ENCODE measurements at regions not wholly inside any gene's neighbourhood (a gene's known extent, or its start where the extent isn't known, plus 50 kb on each side); places are given as distances from the start of the nearest gene placed in this dataset.
"Not testable (repeated sequence)": the region's sequence is repeated elsewhere in the genome, so short reads cannot be mapped to it uniquely, and the experiment has no call there.

DNA sequence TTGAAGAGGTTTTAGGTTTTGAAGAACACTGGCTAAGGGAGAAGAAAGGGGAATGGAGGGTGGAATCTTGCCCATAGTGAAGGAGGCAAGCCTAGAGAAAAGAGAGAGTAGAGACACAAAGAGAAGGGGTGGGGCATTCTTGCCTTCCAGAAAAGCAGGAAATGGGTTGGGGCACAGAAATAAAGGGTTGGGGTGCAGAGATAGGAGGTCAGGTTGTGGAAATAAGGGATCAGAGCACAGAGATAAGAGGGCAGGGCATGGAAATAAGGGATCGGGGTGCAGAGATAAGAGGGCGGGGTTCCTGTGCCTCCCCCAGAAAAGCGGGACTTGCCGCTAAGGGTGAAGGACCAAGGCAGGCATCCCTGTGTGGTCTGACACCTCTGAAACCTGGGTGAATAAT lies 69.9 kb downstream of the ALG1L2 start:
- not testable (repeated sequence) for H3K4me3 Mint-ChIP-seq; DNase-seq (ENCODE audit: low spot score in 2 of 2); H3K36me3 Mint-ChIP-seq; ATAC-seq; H3K27ac Mint-ChIP-seq; H3K9me3 Mint-ChIP-seq
- H3K4me1 Mint-ChIP-seq = peaks cover 12% of the 10 kb centered on the region

DNA sequence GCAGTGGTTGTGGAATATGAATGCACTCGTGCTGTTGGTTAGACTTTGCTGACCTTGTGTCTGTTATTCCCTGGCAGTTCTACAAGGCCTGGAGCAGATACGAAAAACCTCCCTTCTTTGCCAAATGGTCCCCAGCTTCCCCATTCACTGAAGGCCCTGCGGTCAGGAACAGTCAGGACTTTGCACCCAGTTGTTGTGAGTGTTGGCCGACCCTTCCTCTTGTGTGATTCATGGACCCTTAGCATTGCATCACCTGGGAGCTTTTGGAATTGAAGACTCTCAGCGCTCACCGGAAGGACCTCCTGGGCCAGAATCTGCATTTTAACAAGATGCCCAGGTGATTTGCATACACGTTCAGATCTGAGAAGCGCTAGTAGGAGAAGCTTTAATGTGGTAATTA lies 71.6 kb downstream of the ALG1L2 start:
- H3K4me1 Mint-ChIP-seq = peaks cover 12% of the 10 kb centered on the region
- not testable (repeated sequence) for DNase-seq (ENCODE audit: low spot score in 2 of 2); H3K36me3 Mint-ChIP-seq; H3K4me3 Mint-ChIP-seq; H3K9me3 Mint-ChIP-seq; H3K27ac Mint-ChIP-seq; ATAC-seq

DNA sequence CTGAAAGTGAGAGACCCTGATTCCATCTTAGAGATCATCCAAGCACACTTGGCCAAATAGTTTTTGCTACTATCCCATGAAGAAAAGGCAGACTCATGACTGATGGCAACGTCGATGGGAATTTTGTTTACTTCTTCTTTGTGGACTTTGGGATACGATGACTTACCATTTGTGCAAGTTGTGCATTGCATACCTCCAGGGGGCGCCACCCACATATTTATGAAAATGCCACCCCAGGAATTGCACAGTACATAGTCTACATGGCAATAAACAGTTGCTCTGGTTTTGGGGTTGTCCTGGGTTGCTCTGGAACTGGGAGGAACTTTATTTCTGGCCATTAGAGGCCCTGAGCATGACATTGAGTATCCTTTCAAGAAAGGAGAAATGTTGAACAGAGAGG lies 73.8 kb downstream of the ALG1L2 start:
- not testable (repeated sequence) for H3K27ac Mint-ChIP-seq; H3K9me3 Mint-ChIP-seq; H3K4me1 Mint-ChIP-seq; H3K36me3 Mint-ChIP-seq; DNase-seq (ENCODE audit: low spot score in 2 of 2); ATAC-seq; H3K4me3 Mint-ChIP-seq

DNA sequence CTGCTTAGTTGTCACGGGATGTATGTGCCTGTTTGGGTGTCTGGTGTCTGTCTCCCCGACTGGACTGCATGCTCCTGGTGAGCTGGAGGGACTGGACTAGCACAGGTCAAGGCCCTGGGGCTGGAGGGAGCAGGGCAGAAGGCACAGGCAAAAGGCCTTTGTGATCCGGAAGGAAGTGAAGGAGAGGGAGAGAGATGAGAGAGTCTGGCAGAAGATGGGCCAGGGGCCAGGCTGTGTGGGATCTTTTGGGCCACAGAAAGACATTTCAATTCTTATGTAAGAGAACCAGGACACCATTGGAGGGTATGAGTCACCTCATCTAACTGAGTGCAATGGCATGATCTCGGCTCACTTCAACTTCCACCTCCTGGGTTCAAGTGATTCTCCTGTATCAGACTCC lies 85.2 kb downstream of the ALG1L2 start:
- H3K4me1 Mint-ChIP-seq; ATAC-seq; H3K4me3 Mint-ChIP-seq; H3K36me3 Mint-ChIP-seq; DNase-seq (ENCODE audit: low spot score in 2 of 2); H3K9me3 Mint-ChIP-seq; H3K27ac Mint-ChIP-seq: not testable (repeated sequence)

DNA sequence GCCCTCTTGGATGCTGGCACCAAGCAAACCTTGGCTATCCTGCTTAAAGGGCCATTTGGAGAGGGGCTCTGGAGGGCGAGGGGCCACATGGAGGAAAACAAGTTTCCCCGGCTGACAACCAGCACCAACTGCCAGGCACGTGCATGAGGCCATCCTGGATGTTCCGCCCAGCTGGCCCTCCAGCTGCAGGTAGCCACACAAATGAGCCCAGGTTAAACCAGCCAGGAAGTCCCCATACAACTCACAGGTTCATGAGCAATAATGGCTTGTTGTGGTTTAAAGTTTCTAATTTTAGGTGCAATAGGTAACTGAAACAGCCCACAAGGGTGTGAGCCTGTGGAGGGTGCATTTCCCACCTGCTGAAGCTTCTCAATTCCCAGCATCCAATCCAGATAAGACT lies 93.6 kb downstream of the ALG1L2 start:
- not testable (repeated sequence) for H3K9me3 Mint-ChIP-seq; H3K27ac Mint-ChIP-seq; H3K36me3 Mint-ChIP-seq; ATAC-seq; DNase-seq (ENCODE audit: low spot score in 2 of 2); H3K4me3 Mint-ChIP-seq
- peaks cover 24% of the 10 kb centered on the region for H3K4me1 Mint-ChIP-seq

DNA sequence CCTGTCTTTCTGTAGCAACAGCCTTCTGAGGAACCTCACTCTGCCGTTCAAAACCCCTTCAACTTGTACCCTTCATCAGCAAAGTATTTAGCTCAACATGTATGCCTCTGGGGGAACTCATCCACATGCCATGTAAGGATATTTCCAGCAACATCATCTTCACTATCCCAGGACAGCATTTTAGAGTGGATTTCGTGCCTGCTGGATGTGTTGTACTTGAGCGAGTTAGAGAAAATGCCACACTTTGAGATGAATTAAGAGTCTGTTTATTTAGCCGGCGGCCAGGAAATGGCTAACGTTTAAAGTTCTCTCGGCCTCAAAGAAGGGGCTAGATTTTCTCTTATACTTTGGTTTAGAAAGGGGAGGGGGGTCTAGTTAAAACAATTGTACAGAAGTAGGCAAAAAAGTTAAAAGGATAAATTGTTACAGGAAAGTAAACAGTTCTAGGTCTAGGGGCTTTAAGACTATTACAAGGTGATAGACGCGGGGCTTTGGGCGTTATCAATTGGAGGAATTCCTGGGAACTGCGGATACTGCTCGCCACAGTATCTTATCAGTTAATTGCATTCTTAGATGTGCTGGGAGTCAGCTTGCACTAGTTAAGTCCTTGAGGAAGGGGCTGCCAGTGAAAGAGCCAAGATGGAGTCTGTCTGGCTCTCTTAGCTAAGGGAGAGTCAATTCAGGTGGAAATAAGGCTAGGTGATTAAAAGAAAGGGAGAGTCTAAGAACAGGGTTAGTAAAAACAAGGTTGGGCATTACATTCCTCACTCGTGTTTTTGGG lies 95.0 kb downstream of the ALG1L2 start:
- H3K27ac Mint-ChIP-seq; H3K36me3 Mint-ChIP-seq; ATAC-seq; H3K4me3 Mint-ChIP-seq; DNase-seq (ENCODE audit: low spot score in 2 of 2); H3K9me3 Mint-ChIP-seq: not testable (repeated sequence)
- peaks cover 24% of the 10 kb centered on the region for H3K4me1 Mint-ChIP-seq

DNA sequence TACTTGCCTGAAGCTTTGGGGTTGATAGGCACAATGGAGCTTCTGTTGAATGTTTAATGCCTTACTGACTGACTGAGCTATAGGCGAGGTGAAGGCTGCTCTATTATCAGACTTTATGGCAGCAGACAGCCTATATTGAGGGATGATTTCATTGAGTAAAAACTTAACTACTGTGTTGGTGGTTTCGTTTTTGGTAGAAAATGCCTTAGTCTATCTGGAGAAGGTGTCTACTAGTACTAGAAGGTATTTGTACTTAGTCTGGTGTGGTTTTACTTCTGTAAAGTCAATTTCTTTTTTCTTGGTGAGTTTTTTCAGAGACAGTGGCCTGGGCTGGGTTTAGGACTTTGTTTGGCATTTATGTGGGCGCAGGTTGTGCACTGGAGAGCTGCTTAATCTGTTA lies 97.2 kb downstream of the ALG1L2 start:
- Mint-ChIP-seq H3K4me1 (peaks cover 24% of the 10 kb centered on the region), H3K4me3 (peak overlapping the region; percentile 70), H3K27ac (peak overlapping the region; percentile 84)
- not testable (repeated sequence) for H3K36me3 Mint-ChIP-seq, ATAC-seq, H3K9me3 Mint-ChIP-seq
- peak in 1 of 2 donors; percentile 47 for DNase-seq (ENCODE audit: low spot score in 2 of 2)

DNA sequence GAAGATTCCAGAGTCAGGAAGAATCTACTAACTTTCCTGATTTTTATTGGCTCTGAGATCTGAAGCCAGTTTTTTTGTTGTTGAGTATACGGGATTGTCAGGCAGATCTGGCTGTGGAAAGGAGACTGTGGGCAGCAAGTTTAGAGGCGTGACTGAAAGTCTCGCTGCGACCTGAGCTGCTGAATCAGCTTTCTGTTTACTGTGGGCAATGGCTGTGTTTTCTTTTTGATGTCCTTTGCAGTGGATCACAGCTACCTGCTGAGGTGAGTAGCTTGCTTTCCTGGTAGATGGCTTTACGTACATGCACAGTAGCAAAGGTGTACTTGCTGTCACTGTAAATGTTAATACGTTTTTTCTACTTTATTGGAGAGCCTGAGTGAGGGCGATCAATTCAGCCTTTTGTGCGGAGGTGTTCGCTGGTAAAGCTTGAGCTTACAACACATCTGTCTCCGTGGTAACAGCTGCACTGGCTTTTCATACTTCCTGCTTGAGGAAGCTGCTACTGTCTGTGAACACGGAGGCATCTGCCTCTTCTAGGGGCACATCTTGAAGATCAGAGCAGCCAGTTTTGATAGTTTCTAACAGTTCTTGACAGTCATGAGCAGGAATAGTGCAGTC lies 97.8 kb downstream of the ALG1L2 start:
- H3K36me3 Mint-ChIP-seq, ATAC-seq, H3K9me3 Mint-ChIP-seq: not testable (repeated sequence)
- DNase-seq (ENCODE audit: low spot score in 2 of 2) = peak; percentile 7 to 71
- H3K4me1 Mint-ChIP-seq = peaks cover 24% of the 10 kb centered on the region
- peak overlapping the region; percentile 84 for H3K27ac Mint-ChIP-seq
- peak overlapping the region; percentile 70 for H3K4me3 Mint-ChIP-seq

DNA sequence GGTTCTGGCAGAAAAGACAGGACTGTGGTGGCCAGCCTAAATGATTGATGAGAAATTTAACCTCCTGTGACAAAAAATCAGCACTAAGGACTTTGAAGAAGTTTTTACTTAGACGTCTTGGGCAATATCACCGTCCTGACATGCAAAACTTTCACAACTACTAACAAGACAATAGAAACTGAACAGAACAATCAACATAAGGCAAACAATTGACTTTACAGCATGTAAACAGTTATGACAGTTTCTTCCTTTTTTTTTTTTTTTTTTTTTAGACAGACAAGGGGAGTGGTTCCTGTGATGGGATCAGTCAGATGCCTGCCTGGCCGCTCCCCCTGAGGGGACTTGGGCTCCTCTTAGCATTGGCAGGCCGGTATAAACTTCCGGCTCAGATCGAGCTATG lies 100.8 kb downstream of the ALG1L2 start:
- not testable (repeated sequence) for H3K4me3 Mint-ChIP-seq; H3K9me3 Mint-ChIP-seq; ATAC-seq; H3K36me3 Mint-ChIP-seq; H3K27ac Mint-ChIP-seq; DNase-seq (ENCODE audit: low spot score in 2 of 2)
- peaks cover 24% of the 10 kb centered on the region for H3K4me1 Mint-ChIP-seq

DNA sequence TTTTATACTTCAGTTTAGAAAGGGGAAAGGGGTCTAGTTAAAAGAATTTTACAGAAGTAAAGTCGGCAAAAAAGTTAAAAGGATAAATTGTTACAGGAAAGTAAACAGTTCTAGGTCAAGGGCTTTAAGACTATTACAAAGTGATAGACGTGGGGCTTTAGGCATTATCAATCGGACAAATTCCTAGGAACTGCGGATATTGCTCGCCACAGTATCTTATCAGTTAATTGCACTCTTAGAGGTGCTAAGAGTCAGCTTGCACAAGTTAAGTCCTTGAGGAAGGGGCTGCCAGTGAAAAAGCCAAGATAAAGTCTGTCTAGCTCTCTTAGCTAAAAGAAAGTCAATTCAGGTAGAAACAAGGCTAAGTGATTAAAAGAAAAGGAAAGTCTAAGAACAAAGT lies 102.1 kb downstream of the ALG1L2 start:
- H3K4me3 Mint-ChIP-seq; H3K36me3 Mint-ChIP-seq; DNase-seq (ENCODE audit: low spot score in 2 of 2); H3K9me3 Mint-ChIP-seq; ATAC-seq: not testable (repeated sequence)
- Mint-ChIP-seq H3K27ac (peak overlapping the region; percentile 37), H3K4me1 (peaks cover 15% of the 10 kb centered on the region)

DNA sequence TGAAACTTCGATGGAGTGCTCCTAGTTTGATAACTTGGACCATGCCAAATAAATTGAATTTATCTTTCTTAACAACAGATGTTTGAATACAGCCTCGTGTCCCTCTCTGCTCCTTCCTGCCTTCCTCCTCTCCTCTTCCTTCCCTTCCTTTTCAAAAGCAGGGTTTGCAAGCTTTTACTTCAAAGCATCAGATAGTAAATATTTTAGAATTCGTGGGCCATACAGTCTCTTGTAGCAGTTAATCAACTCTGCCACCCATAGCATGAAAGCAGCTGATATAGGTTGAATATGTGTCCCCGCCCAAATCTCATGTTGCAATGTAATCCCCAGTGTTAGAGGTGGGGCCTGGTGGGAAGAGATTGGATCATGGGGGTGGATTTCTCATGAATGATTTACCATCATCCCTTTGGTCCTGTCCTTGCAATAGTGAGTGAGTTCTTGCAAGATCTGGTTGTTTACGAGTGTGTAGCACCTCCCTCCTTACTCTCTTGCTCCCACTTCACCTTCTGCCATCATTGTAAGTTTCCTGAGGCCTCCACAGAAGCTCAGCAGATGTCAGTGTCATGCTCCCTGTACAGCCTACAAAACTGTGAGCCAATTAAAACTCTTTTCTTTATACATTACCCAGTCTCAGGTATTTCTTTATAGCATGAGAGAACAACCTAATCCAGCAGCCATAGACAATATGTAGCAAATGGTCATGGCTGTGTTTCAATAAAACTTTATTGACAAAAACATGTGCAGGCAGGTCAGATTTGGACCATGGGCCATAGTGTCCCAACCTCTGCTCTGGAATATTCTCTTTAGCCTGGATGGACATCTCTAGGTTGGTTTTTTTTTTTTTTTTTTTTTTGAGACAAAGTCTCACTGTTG lies 102.8 kb downstream of the ALG1L2 start:
- not testable (repeated sequence) for H3K9me3 Mint-ChIP-seq; H3K36me3 Mint-ChIP-seq; H3K4me1 Mint-ChIP-seq; DNase-seq (ENCODE audit: low spot score in 2 of 2); ATAC-seq; H3K4me3 Mint-ChIP-seq
- H3K27ac Mint-ChIP-seq = peak overlapping the region; percentile 37

DNA sequence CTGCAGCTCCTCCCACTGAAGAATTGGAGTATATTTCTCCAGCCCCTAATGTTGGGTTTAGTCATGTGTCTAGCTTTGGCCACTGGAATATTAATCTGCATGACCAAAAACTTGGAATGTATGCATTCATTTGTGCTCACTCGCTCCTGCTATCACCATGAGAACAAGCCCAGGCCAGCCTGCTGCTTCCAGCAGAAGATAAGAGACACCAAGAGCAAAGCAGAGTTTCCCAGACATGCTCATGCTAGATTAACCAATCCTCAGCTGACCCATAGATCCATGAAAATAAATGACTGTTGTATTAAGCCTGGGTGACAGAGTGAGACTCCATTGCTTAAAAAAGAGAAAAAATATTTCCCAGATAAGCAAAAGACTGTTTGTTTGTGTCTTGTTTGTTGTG lies 119.6 kb downstream of the ALG1L2 start:
- not testable (repeated sequence) for ATAC-seq; H3K4me3 Mint-ChIP-seq; H3K27ac Mint-ChIP-seq; DNase-seq (ENCODE audit: low spot score in 2 of 2); H3K36me3 Mint-ChIP-seq; H3K9me3 Mint-ChIP-seq; H3K4me1 Mint-ChIP-seq

DNA sequence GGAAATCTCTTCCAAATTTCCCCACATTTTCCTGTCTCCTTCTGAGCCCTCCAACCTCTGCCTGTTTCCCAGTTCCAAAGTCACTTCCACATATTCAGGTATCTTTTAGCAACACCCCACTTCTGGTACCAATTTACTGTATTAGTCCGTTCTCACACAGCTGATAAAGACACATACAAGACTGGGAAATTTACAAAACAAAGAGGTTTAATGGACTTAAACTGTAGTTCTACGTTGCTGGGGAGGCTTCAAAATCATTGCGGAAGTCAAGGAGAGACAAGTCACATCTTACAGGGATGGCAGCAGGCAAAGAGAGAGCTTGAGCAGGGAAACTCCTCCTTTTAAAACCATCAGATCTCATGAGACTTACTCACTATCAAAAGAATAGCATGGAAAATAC lies 122.0 kb downstream of the ALG1L2 start:
- H3K36me3 Mint-ChIP-seq; H3K9me3 Mint-ChIP-seq; H3K4me1 Mint-ChIP-seq; ATAC-seq; H3K27ac Mint-ChIP-seq; DNase-seq (ENCODE audit: low spot score in 2 of 2); H3K4me3 Mint-ChIP-seq: not testable (repeated sequence)

DNA sequence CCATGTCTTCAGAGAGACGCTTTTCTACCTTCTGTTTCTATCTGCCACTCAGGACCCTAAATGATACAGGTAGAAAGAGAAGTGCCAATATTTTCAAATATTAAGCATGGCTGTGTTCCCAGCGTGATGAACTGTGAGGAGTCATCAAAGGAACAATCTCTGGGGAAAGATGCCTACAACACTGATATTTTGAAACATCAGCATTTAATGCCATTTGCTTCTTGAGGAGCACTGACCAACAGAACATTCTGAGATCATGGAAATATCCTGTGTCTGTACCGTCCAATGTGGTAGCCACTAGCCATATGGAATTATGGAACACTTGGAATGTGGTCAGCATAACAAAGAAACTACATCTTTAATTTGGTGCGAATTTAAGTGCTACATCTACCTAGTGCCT lies 117.9 kb upstream of the COL6A5 start:
- Mint-ChIP-seq H3K27ac (no peak overlapping the region), H3K36me3 (no peaks in the 10 kb centered on the region), H3K4me1 (no peaks in the 10 kb centered on the region), H3K4me3 (no peak overlapping the region), H3K9me3 (no peaks in the 10 kb centered on the region)
- DNase-seq (ENCODE audit: low spot score in 2 of 2) (no peak), ATAC-seq (no peak)

DNA sequence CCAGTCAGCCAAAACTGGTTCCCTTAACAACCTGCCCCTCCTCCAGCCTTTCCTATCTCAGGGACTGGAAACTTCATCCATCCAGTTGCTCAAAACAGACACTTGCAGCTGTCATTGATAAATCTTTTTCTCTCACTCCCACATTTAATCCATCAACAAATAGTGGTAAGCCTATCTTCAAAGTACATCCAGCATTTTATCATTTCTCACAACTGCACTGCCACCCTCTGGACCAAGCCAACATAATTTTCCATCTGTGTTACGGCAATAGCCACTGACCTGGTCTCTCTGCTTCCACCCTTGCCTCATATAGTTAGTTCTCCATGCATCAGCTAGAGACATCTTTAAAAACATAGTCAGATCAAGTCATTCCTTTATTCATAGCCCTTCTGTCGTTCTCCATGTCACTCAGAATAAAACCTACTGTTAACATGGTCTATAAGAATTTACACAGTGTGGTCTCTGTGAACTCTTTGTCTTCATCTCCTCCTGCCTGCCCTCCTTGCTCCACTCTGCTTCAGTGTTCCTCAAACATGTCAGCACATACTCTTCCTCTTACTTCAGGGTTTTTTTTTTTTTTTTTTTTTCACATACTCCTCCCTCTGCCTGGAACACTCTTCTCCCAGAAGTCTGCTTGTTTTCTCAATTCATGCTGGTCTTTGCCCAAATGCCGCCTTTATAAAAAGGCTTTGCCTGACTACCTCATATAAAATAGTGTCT lies 102.5 kb upstream of the COL6A5 start:
- Mint-ChIP-seq H3K9me3 (no peaks in the 10 kb centered on the region), H3K36me3 (no peaks in the 10 kb centered on the region)

More for the DNA sequence above, 102.5 kb upstream of the COL6A5 start:
- no peak for DNase-seq (ENCODE audit: low spot score in 2 of 2)
- H3K4me3 Mint-ChIP-seq = no peak overlapping the region
- no peaks in the 10 kb centered on the region for H3K4me1 Mint-ChIP-seq
- no peak overlapping the region for H3K27ac Mint-ChIP-seq
- ATAC-seq = no peak

Data from stimulated activated effector memory CD8-positive, alpha-beta T cell treated with anti-CD3 and anti-CD28 coated beads, Interleukin-12 subunit alpha, Interleukin-12 subunit beta, amount 100 ng/mL, for 72 hours (primary cell).